Adrenal gland (tissue), 9 donors: ENCODE measurements at regions not wholly inside any gene's neighbourhood (a gene's known extent, or its start where the extent isn't known, plus 50 kb on each side); places are given as distances from the start of the nearest gene placed in this dataset.

Source experiments
- DNase-seq, 7 donors: peaks; one replicate each; pipeline ENCODE4 v3.0.0-alpha.2; 2019 to 2020
- H3K27ac ChIP-seq, 5 donors: fragments of 200-600 bp; sonication (generic) in 4 of 5; 1 replicate in 3 of 5; 2 replicates in 2 of 5; pipeline versions ENCODE4 v1.5.1 to v1.8.0; 2016 to 2020; ENCODE audit warnings: mild to moderate bottlenecking in 1 of 5
- H3K27me3 ChIP-seq: fragments of 200-600 bp; 2 replicates; pipeline ENCODE4 v1.8.0; 2021
- H3K36me3 ChIP-seq, 2 donors: fragments of 200-600 bp; replicated peaks in 1 of 2; 1 replicate in 1 of 2; 2 replicates in 1 of 2; pipeline versions ENCODE4 v1.5.1 to v1.8.0; 2018 to 2022
- H3K4me1 ChIP-seq, 2 donors: fragments of 200-600 bp; replicated peaks in 1 of 2; 1 replicate in 1 of 2; 2 replicates in 1 of 2; pipeline versions ENCODE4 v1.5.1 to v1.8.0; 2018 to 2021
- H3K4me3 ChIP-seq, 4 donors: fragments of 200-600 bp; sonication (generic) in 3 of 4; one replicate each; pipeline ENCODE4 v1.5.1; 2016 to 2018
- H3K9me3 ChIP-seq, 3 donors: fragments of 200-600 bp; sonication (generic) in 1 of 3; replicated peaks in 1 of 3; 1 replicate in 2 of 3; 2 replicates in 1 of 3; pipeline versions ENCODE4 v1.5.1 to v1.8.0; 2016 to 2021
- POLR2A ChIP-seq, 2 donors: fragments of 450-650 bp; IDR thresholded peaks; one replicate each; pipeline ENCODE4 v1.6.1; 2017; ENCODE audit warnings: antibody characterized with exemption in 2 of 2, mild to moderate bottlenecking in 2 of 2, moderate library complexity in 1 of 2
- WGBS, 4 donors: extraction: QIAGEN DNeasy Blood & Tissue Kit in 2 of 4; methylation state at CpG; one replicate each; pipeline versions ENCODE4 v1.1.5 to v1.1.7; 2013 to 2017; 5-methylcytosine and 5-hydroxymethylcytosine counted together
- intact Hi-C, 2 donors: fragments of 100-400 bp; cut with DNase I; formaldehyde crosslinking; loops; one replicate each; pipeline versions ENCODE4 v1.14.1 to v1.15.0; 2022 to 2023
- TF ChIP-seq, protein P1 (sequence below), 6 experiments: fragments of 450-650 bp in 4 of 6; fragments of 200-600 bp in 2 of 6; sonication (generic) in 1 of 6; IDR thresholded peaks; 1 replicate in 5 of 6; 2 replicates in 1 of 6; pipeline versions ENCODE4 v1.5.1 to v1.8.0; 2016 to 2021; ENCODE audit warnings: antibody characterized with exemption in 6 of 6, mild to moderate bottlenecking in 2 of 6, moderate library complexity in 1 of 6
- donor health status: healthy with polysubstance abuse.
- donor health status: Bipolar disorder and iron deficiency.
- donor health status: DM: yes; HTN: yes; CAD: no.
- donor health status: DM: no; HTN: no; CAD: no.
- donor health status: DM: no; HTN: no; CAD: no.

- 35 to 50% (median 45%) methylated on average over 2 of the region's 2 CpGs for WGBS, 4 donors
- H3K9me3 ChIP-seq, result no peaks in the 10 kb centered on the region
- no peaks in the 10 kb centered on the region for H3K27me3 ChIP-seq
- H3K36me3 ChIP-seq, result no peaks in the 10 kb centered on the region
- H3K27ac ChIP-seq, result no peak overlapping the region
- H3K4me3 ChIP-seq, result no peak overlapping the region
- intact Hi-C loops, result no loop called here
- DNase-seq, result no peak
- no peak for TF ChIP-seq POLR2A (IDR thresholded peaks at IDR 0.05)
- TF ChIP-seq, protein P1, sequence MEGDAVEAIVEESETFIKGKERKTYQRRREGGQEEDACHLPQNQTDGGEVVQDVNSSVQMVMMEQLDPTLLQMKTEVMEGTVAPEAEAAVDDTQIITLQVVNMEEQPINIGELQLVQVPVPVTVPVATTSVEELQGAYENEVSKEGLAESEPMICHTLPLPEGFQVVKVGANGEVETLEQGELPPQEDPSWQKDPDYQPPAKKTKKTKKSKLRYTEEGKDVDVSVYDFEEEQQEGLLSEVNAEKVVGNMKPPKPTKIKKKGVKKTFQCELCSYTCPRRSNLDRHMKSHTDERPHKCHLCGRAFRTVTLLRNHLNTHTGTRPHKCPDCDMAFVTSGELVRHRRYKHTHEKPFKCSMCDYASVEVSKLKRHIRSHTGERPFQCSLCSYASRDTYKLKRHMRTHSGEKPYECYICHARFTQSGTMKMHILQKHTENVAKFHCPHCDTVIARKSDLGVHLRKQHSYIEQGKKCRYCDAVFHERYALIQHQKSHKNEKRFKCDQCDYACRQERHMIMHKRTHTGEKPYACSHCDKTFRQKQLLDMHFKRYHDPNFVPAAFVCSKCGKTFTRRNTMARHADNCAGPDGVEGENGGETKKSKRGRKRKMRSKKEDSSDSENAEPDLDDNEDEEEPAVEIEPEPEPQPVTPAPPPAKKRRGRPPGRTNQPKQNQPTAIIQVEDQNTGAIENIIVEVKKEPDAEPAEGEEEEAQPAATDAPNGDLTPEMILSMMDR (IDR thresholded peaks at IDR 0.05), result no peak
- H3K4me1 ChIP-seq, result no peaks in the 10 kb centered on the region
These were observed 391.5 kb upstream of the MANEA start for GRCh38 chr6:95185874-95186273.

GRCh38 chr6:95186710-95187109, 390.6 kb upstream of the MANEA start:
- H3K27ac ChIP-seq, result no peak overlapping the region
- H3K4me1 ChIP-seq, result no peaks in the 10 kb centered on the region
- H3K4me3 ChIP-seq, result no peak overlapping the region
- H3K27me3 ChIP-seq, result no peaks in the 10 kb centered on the region
- WGBS, 4 donors, result 51 to 75% (median 56%) methylated on average over 1 of the region's 1 CpG
- H3K36me3 ChIP-seq, result no peaks in the 10 kb centered on the region
- no peak for DNase-seq
- no peaks in the 10 kb centered on the region for H3K9me3 ChIP-seq
- intact Hi-C loops, result no loop called here
- TF ChIP-seq, protein P1 (IDR thresholded peaks at IDR 0.05), result no peak
- TF ChIP-seq POLR2A (IDR thresholded peaks at IDR 0.05), result no peak

- H3K36me3 ChIP-seq, result no peaks in the 10 kb centered on the region
- intact Hi-C loops, result no loop called here
- no peaks in the 10 kb centered on the region for H3K9me3 ChIP-seq
- no peak overlapping the region for H3K27ac ChIP-seq
- DNase-seq, result no peak
- H3K4me1 ChIP-seq, result no peaks in the 10 kb centered on the region
- H3K27me3 ChIP-seq, result no peaks in the 10 kb centered on the region
- no peak overlapping the region for H3K4me3 ChIP-seq
- no peak for TF ChIP-seq POLR2A (IDR thresholded peaks at IDR 0.05)
- WGBS, 4 donors, result 66 to 78% (median 71%) methylated on average over 3 of the region's 3 CpGs
These were observed 379.7 kb upstream of the MANEA start for GRCh38 chr6:95197590-95197989.

GRCh38 chr6:95203153-95203754, 374.1 kb upstream of the MANEA start:
- Histone ChIP-seq H3K4me3 (no peak overlapping the region), H3K27me3 (no peaks in the 10 kb centered on the region), H3K4me1 (no peaks in the 10 kb centered on the region), H3K27ac (no peak overlapping the region), H3K36me3 (no peaks in the 10 kb centered on the region), H3K9me3 (no peaks in the 10 kb centered on the region)
- 33 to 48% (median 39%) methylated on average over 2 of the region's 2 CpGs for WGBS, 4 donors
- TF ChIP-seq, protein P1 (IDR thresholded peaks at IDR 0.05), result peak; percentile 23 to 61 (median 52)
- no peak for TF ChIP-seq POLR2A (IDR thresholded peaks at IDR 0.05)
- intact Hi-C loops, result no loop called here
- DNase-seq, result peak in 6 of 7 donors; percentile 18 to 62 (median 28)

- Histone ChIP-seq H3K27ac (no peak overlapping the region), H3K27me3 (no peaks in the 10 kb centered on the region), H3K4me1 (no peaks in the 10 kb centered on the region), H3K4me3 (no peak overlapping the region), H3K9me3 (no peaks in the 10 kb centered on the region), H3K36me3 (no peaks in the 10 kb centered on the region)
- 58 to 77% (median 62%) methylated on average over 2 of the region's 2 CpGs for WGBS, 4 donors
- intact Hi-C loops, result no loop called here
- DNase-seq, result no peak
- TF ChIP-seq, protein P1 (IDR thresholded peaks at IDR 0.05), result no peak
- no peak for TF ChIP-seq POLR2A (IDR thresholded peaks at IDR 0.05)
These were observed 373.2 kb upstream of the MANEA start for GRCh38 chr6:95204178-95204577.
